HepG2 (cell line): ENCODE measurements at regions not wholly inside any gene's neighbourhood (a gene's known extent, or its start where the extent isn't known, plus 50 kb on each side); places are given as distances from the start of the nearest gene placed in this dataset.

Experiments used
- ELF3 ChIP-seq: IDR thresholded peaks from 2 replicates; pipeline ENCODE4 v1.6.1; 2016; ENCODE audit warnings: missing genetic modification reagents, missing compliant biosample characterization
- FLYWCH1 ChIP-seq: sonication (generic); formaldehyde crosslinking; IDR thresholded peaks from 2 replicates; pipeline ENCODE4 v1.8.1; 2023; ENCODE audit warnings: mild to moderate bottlenecking, missing genetic modification reagents
- FOSL2 ChIP-seq: sonication (generic); formaldehyde crosslinking; IDR thresholded peaks from 2 replicates; pipeline ENCODE4 v1.4.0; 2020; ENCODE audit warnings: missing genetic modification reagents
- KAT2B ChIP-seq: fragments of 150-350 bp; IDR thresholded peaks from 2 replicates; pipeline ENCODE4 v1.6.1; 2014; ENCODE audit warnings: low read depth, low read length, borderline replicate concordance
- MYC ChIP-seq: sonication (generic); formaldehyde crosslinking; IDR thresholded peaks from 2 replicates; pipeline ENCODE4 v1.9.0; 2021; ENCODE audit warnings: missing genetic modification reagents, borderline replicate concordance
- PHF20 ChIP-seq: sonication (generic); formaldehyde crosslinking; IDR thresholded peaks from 2 replicates; pipeline ENCODE4 v1.5.0; 2020; ENCODE audit warnings: mild to moderate bottlenecking, missing genetic modification reagents
- PRDM10 ChIP-seq: sonication (generic); formaldehyde crosslinking; IDR thresholded peaks from 2 replicates; pipeline ENCODE4 v1.4.0; 2020; ENCODE audit warnings: low read depth, missing genetic modification reagents
- RFXAP ChIP-seq: sonication (generic); formaldehyde crosslinking; IDR thresholded peaks from 2 replicates; pipeline ENCODE4 v1.4.0; 2020; ENCODE audit warnings: missing genetic modification reagents, borderline replicate concordance
- TBP ChIP-seq: sonication (generic); formaldehyde crosslinking; IDR thresholded peaks from 2 replicates; pipeline ENCODE4 v1.5.0; 2020; ENCODE audit warnings: missing genetic modification reagents
- TCF7 ChIP-seq: sonication (generic); IDR thresholded peaks from 2 replicates; pipeline ENCODE4 v1.6.1; 2016; ENCODE audit warnings: antibody characterized with exemption, low read depth
- ZNF224 ChIP-seq: sonication (generic); formaldehyde crosslinking; IDR thresholded peaks from 2 replicates; pipeline ENCODE4 v1.5.0; 2020; ENCODE audit warnings: mild to moderate bottlenecking, missing genetic modification reagents
- ZNF292 ChIP-seq: sonication (generic); formaldehyde crosslinking; IDR thresholded peaks from 2 replicates; pipeline ENCODE4 v1.8.1; 2022; ENCODE audit warnings: mild to moderate bottlenecking, low read depth, missing genetic modification reagents, borderline replicate concordance
- ZNF354B ChIP-seq: sonication (generic); formaldehyde crosslinking; IDR thresholded peaks from 2 replicates; pipeline ENCODE4 v1.8.0; 2022; ENCODE audit warnings: mild to moderate bottlenecking, missing genetic modification reagents
- ZNF598 ChIP-seq: sonication (generic); formaldehyde crosslinking; IDR thresholded peaks from 2 replicates; pipeline ENCODE4 v1.5.1; 2020; ENCODE audit warnings: mild to moderate bottlenecking, missing genetic modification reagents, borderline replicate concordance
- ZNF775 ChIP-seq: sonication (generic); formaldehyde crosslinking; IDR thresholded peaks from 2 replicates; pipeline ENCODE4 v1.4.0; 2020; ENCODE audit warnings: missing genetic modification reagents, mild to moderate bottlenecking, moderate library complexity, borderline replicate concordance
- TF ChIP-seq, protein P1 (sequence below): sonication (generic); formaldehyde crosslinking; IDR thresholded peaks from 2 replicates; pipeline ENCODE4 v1.4.0; 2020; ENCODE audit warnings: mild to moderate bottlenecking, missing genetic modification reagents
- TF ChIP-seq, protein P2 (sequence below): sonication (generic); formaldehyde crosslinking; IDR thresholded peaks from 2 replicates; pipeline ENCODE4 v1.4.0; 2020; ENCODE audit warnings: missing genetic modification reagents
- TF ChIP-seq, protein P3 (sequence below): sonication (generic); formaldehyde crosslinking; IDR thresholded peaks from 2 replicates; pipeline ENCODE4 v1.9.0; 2022; ENCODE audit warnings: low read depth, missing genetic modification reagents

GRCh38 chr9:134267881-134268724 is 58.2 kb upstream of the RXRA start (continued):
- TF ChIP-seq ZNF224 (CRISPR knock-in tag) (no peak), KAT2B (no peak), TCF7 (no peak), TBP (no peak), ELF3 (CRISPR knock-in tag) (no peak), RFXAP (CRISPR knock-in tag) (no peak), ZNF292 (no peak), ZNF775 (CRISPR knock-in tag) (no peak), PRDM10 (no peak), MYC (peak; percentile 43; the same call in 1 of the 2 replicates), FLYWCH1 (CRISPR knock-in tag) (no peak), PHF20 (CRISPR knock-in tag) (no peak), ZNF354B (CRISPR knock-in tag) (no peak), FOSL2 (CRISPR knock-in tag) (no peak), ZNF598 (CRISPR knock-in tag) (peak; percentile 1; the same call in 1 of the 2 replicates)
- TF ChIP-seq, protein P1, sequence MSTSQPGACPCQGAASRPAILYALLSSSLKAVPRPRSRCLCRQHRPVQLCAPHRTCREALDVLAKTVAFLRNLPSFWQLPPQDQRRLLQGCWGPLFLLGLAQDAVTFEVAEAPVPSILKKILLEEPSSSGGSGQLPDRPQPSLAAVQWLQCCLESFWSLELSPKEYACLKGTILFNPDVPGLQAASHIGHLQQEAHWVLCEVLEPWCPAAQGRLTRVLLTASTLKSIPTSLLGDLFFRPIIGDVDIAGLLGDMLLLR (CRISPR knock-in tag), result no peak
- TF ChIP-seq, protein P2, sequence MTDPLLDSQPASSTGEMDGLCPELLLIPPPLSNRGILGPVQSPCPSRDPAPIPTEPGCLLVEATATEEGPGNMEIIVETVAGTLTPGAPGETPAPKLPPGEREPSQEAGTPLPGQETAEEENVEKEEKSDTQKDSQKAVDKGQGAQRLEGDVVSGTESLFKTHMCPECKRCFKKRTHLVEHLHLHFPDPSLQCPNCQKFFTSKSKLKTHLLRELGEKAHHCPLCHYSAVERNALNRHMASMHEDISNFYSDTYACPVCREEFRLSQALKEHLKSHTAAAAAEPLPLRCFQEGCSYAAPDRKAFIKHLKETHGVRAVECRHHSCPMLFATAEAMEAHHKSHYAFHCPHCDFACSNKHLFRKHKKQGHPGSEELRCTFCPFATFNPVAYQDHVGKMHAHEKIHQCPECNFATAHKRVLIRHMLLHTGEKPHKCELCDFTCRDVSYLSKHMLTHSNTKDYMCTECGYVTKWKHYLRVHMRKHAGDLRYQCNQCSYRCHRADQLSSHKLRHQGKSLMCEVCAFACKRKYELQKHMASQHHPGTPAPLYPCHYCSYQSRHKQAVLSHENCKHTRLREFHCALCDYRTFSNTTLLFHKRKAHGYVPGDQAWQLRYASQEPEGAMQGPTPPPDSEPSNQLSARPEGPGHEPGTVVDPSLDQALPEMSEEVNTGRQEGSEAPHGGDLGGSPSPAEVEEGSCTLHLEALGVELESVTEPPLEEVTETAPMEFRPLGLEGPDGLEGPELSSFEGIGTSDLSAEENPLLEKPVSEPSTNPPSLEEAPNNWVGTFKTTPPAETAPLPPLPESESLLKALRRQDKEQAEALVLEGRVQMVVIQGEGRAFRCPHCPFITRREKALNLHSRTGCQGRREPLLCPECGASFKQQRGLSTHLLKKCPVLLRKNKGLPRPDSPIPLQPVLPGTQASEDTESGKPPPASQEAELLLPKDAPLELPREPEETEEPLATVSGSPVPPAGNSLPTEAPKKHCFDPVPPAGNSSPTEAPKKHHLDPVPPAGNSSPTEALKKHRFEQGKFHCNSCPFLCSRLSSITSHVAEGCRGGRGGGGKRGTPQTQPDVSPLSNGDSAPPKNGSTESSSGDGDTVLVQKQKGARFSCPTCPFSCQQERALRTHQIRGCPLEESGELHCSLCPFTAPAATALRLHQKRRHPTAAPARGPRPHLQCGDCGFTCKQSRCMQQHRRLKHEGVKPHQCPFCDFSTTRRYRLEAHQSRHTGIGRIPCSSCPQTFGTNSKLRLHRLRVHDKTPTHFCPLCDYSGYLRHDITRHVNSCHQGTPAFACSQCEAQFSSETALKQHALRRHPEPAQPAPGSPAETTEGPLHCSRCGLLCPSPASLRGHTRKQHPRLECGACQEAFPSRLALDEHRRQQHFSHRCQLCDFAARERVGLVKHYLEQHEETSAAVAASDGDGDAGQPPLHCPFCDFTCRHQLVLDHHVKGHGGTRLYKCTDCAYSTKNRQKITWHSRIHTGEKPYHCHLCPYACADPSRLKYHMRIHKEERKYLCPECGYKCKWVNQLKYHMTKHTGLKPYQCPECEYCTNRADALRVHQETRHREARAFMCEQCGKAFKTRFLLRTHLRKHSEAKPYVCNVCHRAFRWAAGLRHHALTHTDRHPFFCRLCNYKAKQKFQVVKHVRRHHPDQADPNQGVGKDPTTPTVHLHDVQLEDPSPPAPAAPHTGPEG (CRISPR knock-in tag), result no peak
- TF ChIP-seq, protein P3, sequence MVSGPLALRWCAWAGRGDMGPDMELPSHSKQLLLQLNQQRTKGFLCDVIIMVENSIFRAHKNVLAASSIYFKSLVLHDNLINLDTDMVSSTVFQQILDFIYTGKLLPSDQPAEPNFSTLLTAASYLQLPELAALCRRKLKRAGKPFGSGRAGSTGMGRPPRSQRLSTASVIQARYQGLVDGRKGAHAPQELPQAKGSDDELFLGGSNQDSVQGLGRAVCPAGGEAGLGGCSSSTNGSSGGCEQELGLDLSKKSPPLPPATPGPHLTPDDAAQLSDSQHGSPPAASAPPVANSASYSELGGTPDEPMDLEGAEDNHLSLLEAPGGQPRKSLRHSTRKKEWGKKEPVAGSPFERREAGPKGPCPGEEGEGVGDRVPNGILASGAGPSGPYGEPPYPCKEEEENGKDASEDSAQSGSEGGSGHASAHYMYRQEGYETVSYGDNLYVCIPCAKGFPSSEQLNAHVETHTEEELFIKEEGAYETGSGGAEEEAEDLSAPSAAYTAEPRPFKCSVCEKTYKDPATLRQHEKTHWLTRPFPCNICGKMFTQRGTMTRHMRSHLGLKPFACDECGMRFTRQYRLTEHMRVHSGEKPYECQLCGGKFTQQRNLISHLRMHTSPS (CRISPR knock-in tag), result peak; percentile 18; the same call in 1 of the 2 replicates
